Astrocyte (in vitro differentiated cells and primary cell): ENCODE measurements at regions not wholly inside any gene's neighbourhood (a gene's known extent, or its start where the extent isn't known, plus 50 kb on each side); places are given as distances from the start of the nearest gene placed in this dataset.

ENCODE experiments used
- EZH2 ChIP-seq: IDR thresholded peaks from 2 replicates; pipeline ENCODE4 v1.6.1; 2012; ENCODE audit warnings: mild to moderate bottlenecking, low read length, inconsistent platforms; ENCODE audit not compliant: insufficient read depth
- TF ChIP-seq, protein P1 (sequence below): IDR thresholded peaks from 2 replicates; pipeline ENCODE4 v1.5.1; 2011; ENCODE audit warnings: low read depth, mild to moderate bottlenecking, inconsistent platforms, low read length, moderate library complexity; ENCODE audit not compliant: insufficient read depth

DNA sequence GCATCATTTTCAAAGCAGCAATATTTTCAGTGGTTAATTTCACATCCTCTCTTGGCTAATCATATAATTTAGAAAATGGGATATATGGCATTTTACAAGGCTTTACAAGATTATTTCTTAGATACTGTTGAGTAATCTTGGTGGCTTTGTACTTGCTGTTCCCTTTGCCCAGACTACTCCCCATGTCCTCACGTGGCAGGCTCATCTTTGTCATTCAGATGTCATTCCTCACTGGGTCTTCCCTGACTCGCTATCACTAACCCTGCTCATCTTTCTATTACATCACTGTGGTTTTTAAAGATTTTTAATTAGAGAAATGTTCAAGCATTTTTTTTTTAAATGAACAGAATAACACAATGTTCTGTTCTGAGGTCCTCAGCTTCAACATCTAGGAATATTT is 240.0 kb upstream of the IRX5 start:
- TF ChIP-seq, protein P1, sequence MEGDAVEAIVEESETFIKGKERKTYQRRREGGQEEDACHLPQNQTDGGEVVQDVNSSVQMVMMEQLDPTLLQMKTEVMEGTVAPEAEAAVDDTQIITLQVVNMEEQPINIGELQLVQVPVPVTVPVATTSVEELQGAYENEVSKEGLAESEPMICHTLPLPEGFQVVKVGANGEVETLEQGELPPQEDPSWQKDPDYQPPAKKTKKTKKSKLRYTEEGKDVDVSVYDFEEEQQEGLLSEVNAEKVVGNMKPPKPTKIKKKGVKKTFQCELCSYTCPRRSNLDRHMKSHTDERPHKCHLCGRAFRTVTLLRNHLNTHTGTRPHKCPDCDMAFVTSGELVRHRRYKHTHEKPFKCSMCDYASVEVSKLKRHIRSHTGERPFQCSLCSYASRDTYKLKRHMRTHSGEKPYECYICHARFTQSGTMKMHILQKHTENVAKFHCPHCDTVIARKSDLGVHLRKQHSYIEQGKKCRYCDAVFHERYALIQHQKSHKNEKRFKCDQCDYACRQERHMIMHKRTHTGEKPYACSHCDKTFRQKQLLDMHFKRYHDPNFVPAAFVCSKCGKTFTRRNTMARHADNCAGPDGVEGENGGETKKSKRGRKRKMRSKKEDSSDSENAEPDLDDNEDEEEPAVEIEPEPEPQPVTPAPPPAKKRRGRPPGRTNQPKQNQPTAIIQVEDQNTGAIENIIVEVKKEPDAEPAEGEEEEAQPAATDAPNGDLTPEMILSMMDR, result no peak
- no peak for TF ChIP-seq EZH2
